Nephron progenitor cell (in vitro differentiated cells): ENCODE measurements at regions not wholly inside any gene's neighbourhood (a gene's known extent, or its start where the extent isn't known, plus 50 kb on each side); places are given as distances from the start of the nearest gene placed in this dataset.
"Not testable (repeated sequence)": the region's sequence is repeated elsewhere in the genome, so short reads cannot be mapped to it uniquely, and the experiment has no call there.

Experiments used
- DNase-seq: peaks from one replicate; pipeline ENCODE4 v3.0.0; 2021
- H3K27ac Mint-ChIP-seq: 2 replicates; pipeline ENCODE4 v1.8.0; 2021; ENCODE audit warnings: mild to moderate bottlenecking, moderate library complexity, mixed read lengths
- H3K27me3 Mint-ChIP-seq: 2 replicates; pipeline ENCODE4 v1.8.0; 2021; ENCODE audit warnings: mild to moderate bottlenecking, low read depth, mixed read lengths; ENCODE audit not compliant: poor library complexity
- H3K36me3 Mint-ChIP-seq: 2 replicates; pipeline ENCODE4 v1.8.0; 2021; ENCODE audit warnings: low read depth, mixed read lengths
- H3K4me1 Mint-ChIP-seq: 2 replicates; pipeline ENCODE4 v1.8.0; 2021; ENCODE audit warnings: mixed read lengths
- H3K4me3 Mint-ChIP-seq: 2 replicates; pipeline ENCODE4 v1.8.0; 2021; ENCODE audit warnings: mild to moderate bottlenecking, moderate library complexity, mixed read lengths
- H3K9me3 Mint-ChIP-seq: 2 replicates; pipeline ENCODE4 v1.8.0; 2021; ENCODE audit warnings: mild to moderate bottlenecking, moderate library complexity, mixed read lengths
- TF ChIP-seq, protein P1 (sequence below): fragments of 200-600 bp; sonication (generic); IDR thresholded peaks from 2 replicates; pipeline ENCODE4 v1.5.0; 2021; ENCODE audit warnings: antibody characterized with exemption

DNA sequence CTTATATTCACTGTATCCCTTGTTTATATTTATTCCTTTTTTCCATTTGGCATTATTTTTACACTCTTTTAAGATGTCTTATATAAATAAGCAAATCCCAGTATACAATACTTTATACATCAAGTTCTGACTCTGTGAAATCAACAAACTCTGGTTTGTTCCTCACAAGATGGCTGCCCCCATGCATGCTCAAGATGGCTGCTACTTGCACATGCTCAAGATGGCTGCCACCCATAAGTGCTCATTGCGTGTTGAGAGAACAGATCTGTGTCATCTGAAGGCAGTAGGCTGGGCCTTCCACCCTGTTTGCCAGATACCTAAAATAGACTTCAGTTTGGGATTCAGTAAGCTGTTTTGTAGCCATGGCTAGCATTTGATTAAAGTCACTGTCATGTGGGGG is 666.2 kb downstream of the TYW1 start:
- no peak overlapping the region for H3K27ac Mint-ChIP-seq
- no peak overlapping the region for H3K4me3 Mint-ChIP-seq
- H3K27me3 Mint-ChIP-seq, result no peaks in the 10 kb centered on the region
- peaks cover 4% of the 10 kb centered on the region for H3K4me1 Mint-ChIP-seq
- DNase-seq, result no peak
- H3K9me3 Mint-ChIP-seq, result peaks cover 32% of the 10 kb centered on the region
- peaks cover 8% of the 10 kb centered on the region for H3K36me3 Mint-ChIP-seq
- TF ChIP-seq, protein P1, sequence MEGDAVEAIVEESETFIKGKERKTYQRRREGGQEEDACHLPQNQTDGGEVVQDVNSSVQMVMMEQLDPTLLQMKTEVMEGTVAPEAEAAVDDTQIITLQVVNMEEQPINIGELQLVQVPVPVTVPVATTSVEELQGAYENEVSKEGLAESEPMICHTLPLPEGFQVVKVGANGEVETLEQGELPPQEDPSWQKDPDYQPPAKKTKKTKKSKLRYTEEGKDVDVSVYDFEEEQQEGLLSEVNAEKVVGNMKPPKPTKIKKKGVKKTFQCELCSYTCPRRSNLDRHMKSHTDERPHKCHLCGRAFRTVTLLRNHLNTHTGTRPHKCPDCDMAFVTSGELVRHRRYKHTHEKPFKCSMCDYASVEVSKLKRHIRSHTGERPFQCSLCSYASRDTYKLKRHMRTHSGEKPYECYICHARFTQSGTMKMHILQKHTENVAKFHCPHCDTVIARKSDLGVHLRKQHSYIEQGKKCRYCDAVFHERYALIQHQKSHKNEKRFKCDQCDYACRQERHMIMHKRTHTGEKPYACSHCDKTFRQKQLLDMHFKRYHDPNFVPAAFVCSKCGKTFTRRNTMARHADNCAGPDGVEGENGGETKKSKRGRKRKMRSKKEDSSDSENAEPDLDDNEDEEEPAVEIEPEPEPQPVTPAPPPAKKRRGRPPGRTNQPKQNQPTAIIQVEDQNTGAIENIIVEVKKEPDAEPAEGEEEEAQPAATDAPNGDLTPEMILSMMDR, result no peak

DNA sequence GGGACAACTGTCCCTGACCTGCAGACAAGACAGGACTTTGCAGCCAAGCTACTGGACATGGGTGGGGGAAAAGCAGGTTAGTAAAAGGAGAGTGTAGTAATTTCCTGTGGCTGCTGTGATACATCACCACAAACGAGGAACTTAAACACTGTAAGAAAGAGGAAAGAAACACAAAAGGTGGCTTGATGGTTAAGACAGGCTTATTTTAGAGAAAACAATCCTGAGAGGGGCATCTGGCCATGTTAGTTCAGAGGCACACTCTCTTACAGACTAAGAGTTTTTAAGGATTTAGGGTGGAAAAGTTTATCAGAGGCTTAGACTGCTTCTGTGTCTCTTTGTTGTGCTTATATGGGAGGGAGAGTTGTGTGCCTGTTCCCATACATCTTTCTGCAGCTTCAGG is 667.0 kb downstream of the TYW1 start:
- Mint-ChIP-seq H3K27ac (no peak overlapping the region), H3K4me3 (no peak overlapping the region), H3K36me3 (peaks cover 8% of the 10 kb centered on the region), H3K9me3 (peaks cover 33% of the 10 kb centered on the region), H3K27me3 (no peaks in the 10 kb centered on the region), H3K4me1 (peaks cover 4% of the 10 kb centered on the region)
- no peak for DNase-seq
- TF ChIP-seq, protein P1, result no peak

DNA sequence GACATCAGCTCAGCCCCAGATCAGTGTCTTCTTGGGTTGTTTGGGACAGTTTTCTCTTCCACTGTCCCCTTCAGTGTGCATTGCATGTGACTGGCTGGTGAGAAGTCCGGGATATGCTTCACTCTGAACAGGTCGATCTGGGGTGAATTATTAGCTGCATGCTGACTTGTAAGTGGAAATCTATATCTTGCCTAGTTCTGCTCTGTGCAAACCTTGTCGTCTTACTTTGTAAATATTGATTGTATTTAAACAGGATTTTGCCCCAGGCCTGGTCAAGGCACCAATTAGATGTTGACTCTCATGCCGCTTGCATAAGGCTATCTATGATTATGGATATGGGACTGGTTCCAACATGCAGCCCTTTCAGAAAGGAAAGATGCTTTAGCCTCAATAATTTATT is 669.7 kb downstream of the TYW1 start:
- H3K27ac Mint-ChIP-seq, H3K27me3 Mint-ChIP-seq, H3K4me3 Mint-ChIP-seq, H3K4me1 Mint-ChIP-seq, DNase-seq: not testable (repeated sequence)
- H3K9me3 Mint-ChIP-seq, result peaks cover 55% of the 10 kb centered on the region
- peaks cover 18% of the 10 kb centered on the region for H3K36me3 Mint-ChIP-seq

- peak overlapping the region; percentile 79 for H3K27ac Mint-ChIP-seq
- H3K27me3 Mint-ChIP-seq, result no peaks in the 10 kb centered on the region
- H3K9me3 Mint-ChIP-seq, result peaks cover 52% of the 10 kb centered on the region
- DNase-seq, result peak; percentile 1
- H3K4me1 Mint-ChIP-seq, result no peaks in the 10 kb centered on the region
- H3K36me3 Mint-ChIP-seq, result peaks cover 21% of the 10 kb centered on the region
- TF ChIP-seq, protein P1, result no peak
- no peak overlapping the region for H3K4me3 Mint-ChIP-seq
Observed at GRCh38 chr7:67671006-67671548, 674.4 kb downstream of the TYW1 start.

- no peak for DNase-seq
- peaks cover 19% of the 10 kb centered on the region for H3K36me3 Mint-ChIP-seq
- H3K27me3 Mint-ChIP-seq, result peaks cover 5% of the 10 kb centered on the region
- H3K4me1 Mint-ChIP-seq, result peaks cover 6% of the 10 kb centered on the region
- H3K4me3 Mint-ChIP-seq, result no peak overlapping the region
- H3K9me3 Mint-ChIP-seq, result peaks cover 56% of the 10 kb centered on the region
- TF ChIP-seq, protein P1, result no peak
- H3K27ac Mint-ChIP-seq, result no peak overlapping the region
Observed at GRCh38 chr7:67673861-67674260, 677.2 kb downstream of the TYW1 start.

DNA sequence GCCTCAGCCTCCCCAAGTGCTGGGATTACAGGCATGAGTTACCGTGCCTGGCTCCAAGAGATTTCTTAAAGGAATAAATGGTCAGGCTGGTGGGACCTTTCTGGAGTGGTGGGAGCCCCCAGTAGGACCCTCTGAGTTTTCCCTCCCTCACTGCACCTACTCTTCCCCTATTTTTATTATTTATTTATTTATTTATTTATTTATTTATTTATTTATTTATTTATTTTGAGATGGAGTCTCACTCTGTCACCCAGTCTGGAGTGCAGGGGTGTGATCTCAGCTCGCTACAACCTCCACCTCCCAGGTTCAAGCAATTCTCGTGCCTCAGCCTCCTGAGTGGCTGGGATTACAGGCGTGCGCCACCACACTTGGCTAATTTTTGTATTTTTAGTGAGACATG is 678.2 kb downstream of the TYW1 start:
- peaks cover 46% of the 10 kb centered on the region for H3K9me3 Mint-ChIP-seq
- H3K27ac Mint-ChIP-seq, H3K27me3 Mint-ChIP-seq, DNase-seq, H3K4me3 Mint-ChIP-seq, H3K4me1 Mint-ChIP-seq: not testable (repeated sequence)
- H3K36me3 Mint-ChIP-seq, result peaks cover 11% of the 10 kb centered on the region

- peaks cover 11% of the 10 kb centered on the region for H3K36me3 Mint-ChIP-seq
- peaks cover 35% of the 10 kb centered on the region for H3K9me3 Mint-ChIP-seq
- no peak overlapping the region for H3K27ac Mint-ChIP-seq
- no peak overlapping the region for H3K4me3 Mint-ChIP-seq
- TF ChIP-seq, protein P1, result no peak
- DNase-seq, result no peak
- peaks cover 6% of the 10 kb centered on the region for H3K4me1 Mint-ChIP-seq
- peaks cover 7% of the 10 kb centered on the region for H3K27me3 Mint-ChIP-seq
Observed at GRCh38 chr7:67675971-67676370, 679.3 kb downstream of the TYW1 start.
